Lung microvascular endothelial cell (primary cell): ENCODE measurements at regions not wholly inside any gene's neighbourhood (a gene's known extent, or its start where the extent isn't known, plus 50 kb on each side); places are given as distances from the start of the nearest gene placed in this dataset.

Experiments
- DNase-seq, 2 donors: peaks; one replicate each; pipeline versions ENCODE4 v3.0.0 to v3.0.0-alpha.2; 2010; ENCODE audit warnings: low read depth in 2 of 2

DNA sequence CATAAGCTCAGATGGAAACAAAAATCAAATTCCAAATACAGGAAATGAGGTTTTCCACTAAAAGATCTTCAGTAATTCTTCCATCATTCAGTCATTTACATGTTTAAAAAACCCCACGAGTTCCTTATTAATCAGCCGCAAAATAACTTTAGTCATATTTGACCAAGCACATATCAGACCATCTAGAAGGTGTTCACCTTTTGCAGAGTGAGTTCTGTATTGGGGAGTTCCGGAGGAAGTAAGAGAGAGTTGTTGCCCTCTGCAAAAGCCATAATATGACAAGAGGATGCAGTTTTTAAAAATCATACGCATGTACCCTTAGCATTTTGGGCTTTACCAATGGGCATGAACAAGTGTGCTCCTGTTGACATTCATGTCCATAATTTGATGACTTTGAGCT is 61.6 kb downstream of the CCR1 start:
- DNase-seq = no peak

DNA sequence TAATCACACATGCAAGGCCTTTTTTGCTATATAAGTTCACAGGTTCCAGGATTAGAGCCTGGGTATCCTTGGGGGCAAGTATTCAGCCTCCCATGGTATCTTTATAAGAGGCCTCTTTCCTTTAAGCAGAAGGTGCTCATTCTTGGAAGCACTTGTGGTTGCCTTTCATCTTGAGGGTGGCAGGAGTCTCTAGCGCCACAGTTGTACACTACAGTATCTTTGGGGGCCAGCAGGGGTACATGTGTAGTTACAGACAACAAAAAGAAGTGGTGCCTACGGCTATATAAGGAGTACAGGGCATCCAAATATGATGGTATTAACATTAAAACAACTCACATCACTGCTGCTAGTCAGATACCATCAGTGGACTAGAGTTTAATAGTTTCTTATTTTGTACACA is 62.1 kb downstream of the CCR1 start:
- DNase-seq = no peak

DNA sequence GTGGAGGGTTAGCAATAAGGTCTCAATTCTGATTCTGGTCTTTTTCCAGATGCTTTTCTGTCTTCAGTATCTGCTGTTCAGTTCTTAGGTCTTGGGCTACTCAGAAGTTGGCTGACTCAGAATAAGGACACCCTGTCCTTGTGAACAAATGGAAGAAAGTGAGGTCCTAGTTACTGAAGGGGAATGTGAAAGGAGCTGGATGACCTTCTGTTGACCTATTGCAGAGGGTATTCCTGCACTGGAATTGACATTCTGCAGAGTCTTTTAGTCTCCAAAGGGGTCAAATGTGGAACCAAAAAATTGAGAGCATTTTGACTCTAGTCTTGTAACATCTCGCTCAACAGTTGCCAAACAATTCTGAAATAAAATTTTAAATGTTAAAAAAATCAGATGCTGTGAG is 63.0 kb downstream of the CCR1 start:
- no peak for DNase-seq

DNA sequence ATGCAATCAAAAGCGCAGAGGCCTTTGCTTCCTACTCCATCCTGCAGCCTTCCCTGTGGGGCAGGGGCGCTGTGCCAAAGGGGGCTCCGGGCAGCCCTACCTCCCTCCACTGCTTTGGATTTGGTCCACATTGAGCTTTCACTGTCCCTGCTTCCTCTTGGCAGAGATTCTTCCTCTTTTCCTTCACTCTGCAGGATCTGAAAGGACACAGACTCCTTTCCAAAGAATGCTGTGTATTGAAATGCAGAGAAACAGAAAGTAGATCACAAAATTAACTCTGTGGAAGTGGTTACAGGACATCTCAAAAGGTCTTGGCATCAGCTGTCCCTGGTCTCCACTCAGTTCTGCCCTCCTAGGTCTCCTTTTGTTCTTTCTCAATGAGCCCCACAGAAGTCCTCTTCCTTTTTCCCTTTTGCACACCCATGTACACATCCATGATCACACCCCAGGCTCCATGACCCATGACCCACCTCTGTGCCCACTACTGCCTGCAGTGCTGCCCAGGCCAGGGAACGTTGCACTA is 64.1 kb downstream of the CCR1 start:
- DNase-seq = no peak

DNA sequence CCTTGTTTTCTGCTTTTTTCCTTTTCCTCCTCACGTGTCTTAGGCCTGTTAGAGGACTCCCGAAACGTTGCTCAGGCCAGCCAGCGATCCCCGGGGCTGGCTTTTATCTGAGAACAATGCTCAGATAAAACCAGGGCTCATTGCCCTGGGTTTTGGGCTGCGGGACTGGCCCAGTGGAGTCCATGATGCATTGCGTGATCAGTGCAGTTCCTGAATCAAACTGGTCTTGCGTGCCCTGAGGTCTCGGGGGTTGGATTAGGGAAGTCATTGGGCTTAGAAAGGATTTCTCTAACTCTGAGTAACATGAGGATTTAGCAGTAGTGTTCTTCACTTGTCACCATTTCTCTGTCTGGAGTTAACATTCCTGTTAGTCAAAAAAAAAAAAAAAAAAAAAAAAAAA is 66.3 kb downstream of the CCR1 start:
- DNase-seq = no peak

DNA sequence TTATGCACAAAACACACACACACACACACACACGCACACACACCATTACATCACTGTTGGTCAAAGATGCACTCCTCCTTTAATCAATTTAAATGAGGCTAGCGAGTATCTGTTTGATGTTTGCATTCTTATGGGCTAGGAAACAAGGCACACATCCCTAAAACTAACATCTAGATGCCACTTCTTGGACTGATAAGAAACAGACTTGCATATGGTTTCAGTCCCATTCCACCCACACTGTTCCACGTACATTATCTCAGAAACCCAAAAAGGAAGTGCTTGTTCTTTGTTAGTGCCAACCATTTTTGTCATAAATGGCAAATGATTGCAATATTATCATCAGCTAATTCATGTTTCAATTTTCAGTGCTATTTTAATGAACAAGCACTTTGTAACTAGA is 69.5 kb downstream of the CCR1 start:
- DNase-seq = no peak

DNA sequence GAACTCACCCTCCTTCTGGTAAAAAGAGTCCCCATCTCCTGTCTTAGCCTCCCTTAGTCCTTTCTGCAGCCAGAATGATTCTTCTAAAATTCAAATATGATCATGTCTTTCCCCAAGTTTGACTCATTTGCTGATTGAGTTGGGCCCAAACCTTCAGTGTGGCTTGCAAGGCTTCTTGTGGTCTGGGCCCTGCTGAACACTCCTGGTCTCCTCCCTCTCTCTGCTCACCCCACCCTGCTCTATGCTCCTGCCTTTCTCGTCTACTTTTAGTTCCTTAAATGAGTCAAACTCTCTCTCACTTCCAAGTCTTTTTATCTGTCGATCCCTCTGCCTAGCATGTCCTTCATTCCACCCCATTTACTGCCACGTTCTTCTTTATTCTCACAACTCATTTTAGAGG is 72.6 kb downstream of the CCR1 start:
- no peak for DNase-seq

DNA sequence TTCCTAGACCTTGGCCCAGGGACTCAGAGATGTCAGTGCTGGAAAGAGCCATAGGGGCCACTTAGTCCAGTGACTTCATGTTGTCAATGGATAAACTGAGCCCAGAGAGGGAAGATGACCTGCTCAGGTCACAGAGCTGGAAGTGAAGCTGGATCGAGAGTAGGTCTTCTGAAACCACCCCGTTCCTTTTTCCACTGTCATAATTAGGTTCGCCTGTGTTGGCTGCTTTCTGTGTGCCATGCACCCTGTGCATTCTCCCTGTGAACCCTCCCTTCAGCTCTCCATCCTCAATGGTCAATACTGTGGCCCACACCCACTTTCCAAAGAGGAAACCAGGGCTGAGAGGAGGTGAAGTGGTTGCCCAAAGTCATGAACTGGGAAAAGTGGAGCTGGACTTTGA is 74.8 kb downstream of the CCR1 start:
- no peak for DNase-seq

DNA sequence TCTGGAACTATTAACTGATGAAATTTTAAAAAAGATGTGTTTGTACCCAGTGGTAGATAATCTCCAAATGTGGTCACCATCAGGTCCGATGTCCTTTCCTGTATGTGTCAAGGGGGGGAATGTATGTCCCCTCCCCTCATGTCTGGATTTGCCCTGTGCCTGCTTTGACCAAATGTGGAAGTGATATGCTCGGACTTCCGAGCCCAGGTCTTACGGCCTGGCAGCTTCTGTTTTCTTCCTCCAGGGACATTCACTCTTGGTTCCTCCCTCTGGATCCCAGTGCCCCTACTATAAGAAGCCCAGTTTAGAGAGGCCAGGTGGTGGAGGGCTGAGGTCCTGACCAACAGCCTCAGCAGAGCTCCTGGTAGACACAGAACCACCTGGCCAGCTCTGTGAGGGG is 75.5 kb downstream of the CCR1 start:
- no peak for DNase-seq

DNA sequence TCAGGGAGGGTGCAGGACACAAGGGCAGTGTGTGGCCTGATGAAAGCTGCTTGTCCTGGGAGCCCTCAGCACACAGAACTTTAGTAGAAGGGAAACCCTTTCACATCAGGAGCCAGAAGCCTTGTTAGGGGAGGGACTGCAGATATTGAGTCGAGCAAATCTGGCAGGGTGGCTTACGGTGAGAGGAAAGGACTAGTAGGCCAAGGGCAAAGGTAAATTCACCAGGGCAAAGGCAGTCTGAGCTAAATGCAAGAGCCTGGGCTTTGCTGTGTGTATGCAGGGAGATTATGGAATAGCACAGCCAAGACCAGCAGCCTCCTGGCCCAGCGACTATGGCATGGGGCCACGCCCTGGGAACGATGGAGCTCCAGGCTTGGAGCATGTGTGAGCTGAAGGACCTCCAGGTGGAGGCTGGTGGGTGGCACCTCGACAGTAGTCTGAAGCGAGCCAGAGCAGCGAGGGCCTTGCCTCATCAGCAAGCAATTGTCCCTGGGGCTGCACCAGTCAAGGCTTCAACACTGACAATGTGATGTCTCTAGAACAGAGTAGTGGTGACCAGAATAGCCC is 76.1 kb downstream of the CCR1 start:
- no peak for DNase-seq

DNA sequence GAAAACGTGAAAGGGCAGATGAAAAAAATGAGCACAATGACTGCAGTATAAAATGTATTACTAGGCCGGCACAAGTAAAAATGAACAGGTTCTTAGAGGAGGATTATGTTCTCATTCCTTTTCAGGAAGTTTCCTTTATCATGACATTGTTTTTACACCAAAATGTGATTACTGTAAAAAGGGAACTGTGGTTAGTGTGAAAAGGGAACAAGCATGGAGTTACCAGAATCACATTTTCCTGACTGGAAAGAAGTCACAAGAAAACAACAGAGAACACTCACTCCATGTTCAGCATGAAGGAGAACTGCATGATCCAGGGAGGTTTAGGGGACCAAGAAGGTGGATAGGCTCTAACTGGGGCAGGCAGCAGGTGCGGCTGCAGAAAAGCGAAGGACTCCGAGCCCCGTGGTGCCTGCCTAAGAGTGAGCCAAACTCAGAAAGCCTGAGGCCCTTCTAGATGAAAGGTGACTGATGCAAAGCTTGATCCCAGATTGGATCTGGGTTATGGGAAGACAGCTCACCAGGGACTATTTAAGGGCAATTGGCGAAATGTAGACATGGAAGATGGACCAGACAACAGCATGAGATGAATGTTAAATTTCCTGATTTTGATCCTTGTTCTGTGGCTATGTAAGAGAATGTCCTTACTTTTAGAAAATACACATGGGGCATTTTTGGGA is 77.3 kb downstream of the CCR1 start:
- no peak for DNase-seq

DNA sequence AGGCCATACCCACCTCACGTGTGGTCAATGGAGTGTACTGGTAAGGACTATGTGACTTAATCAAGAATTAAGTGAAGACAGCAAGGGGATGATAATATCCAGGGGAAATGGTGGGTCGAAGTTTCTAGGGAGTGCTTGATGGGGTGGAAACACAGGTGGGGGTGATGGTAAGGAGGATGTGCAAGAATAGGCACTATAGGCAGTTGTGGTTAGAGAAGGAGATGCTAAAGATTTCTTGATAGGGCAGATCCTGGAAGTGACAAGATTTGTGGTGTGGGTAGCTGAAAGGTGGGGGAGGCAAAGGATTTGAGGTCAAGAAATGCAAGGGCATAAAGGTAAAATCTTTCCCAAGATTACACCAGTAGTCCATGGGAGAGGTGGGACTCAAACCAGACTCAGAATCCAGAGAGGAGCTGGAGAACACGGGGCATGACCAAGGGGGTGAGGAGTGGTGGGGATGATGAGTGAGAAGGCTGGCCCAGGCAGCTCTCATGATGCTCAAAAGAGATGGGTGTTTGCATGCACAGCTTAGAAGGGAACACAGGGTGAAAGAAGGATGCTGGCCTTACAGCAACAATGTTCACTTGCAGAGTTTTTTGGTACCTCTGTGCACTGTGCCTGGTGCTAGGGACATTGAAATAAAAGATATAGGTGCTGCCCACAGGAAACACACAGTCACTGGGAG is 78.4 kb downstream of the CCR1 start:
- no peak for DNase-seq

DNA sequence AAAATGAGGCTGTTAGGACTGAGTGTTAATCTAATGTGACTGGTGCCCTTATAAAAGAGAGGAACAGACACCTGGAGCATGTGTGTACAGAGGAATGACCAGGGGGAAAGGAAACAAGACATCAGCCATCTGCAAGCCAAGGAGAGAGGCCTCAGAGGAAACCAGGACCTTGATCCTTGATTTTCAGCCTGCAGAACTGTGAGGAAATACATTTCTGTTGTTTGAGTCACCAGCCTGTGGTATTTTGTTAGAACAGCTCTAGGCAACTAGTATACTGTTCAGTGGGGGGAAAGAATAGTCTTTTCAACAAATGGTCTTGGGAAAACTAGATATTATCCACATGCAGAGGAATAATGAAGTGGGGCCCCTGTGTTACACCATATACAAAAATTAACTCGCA is 80.6 kb downstream of the CCR1 start:
- DNase-seq = peak in 1 of 2 donors; percentile 80

DNA sequence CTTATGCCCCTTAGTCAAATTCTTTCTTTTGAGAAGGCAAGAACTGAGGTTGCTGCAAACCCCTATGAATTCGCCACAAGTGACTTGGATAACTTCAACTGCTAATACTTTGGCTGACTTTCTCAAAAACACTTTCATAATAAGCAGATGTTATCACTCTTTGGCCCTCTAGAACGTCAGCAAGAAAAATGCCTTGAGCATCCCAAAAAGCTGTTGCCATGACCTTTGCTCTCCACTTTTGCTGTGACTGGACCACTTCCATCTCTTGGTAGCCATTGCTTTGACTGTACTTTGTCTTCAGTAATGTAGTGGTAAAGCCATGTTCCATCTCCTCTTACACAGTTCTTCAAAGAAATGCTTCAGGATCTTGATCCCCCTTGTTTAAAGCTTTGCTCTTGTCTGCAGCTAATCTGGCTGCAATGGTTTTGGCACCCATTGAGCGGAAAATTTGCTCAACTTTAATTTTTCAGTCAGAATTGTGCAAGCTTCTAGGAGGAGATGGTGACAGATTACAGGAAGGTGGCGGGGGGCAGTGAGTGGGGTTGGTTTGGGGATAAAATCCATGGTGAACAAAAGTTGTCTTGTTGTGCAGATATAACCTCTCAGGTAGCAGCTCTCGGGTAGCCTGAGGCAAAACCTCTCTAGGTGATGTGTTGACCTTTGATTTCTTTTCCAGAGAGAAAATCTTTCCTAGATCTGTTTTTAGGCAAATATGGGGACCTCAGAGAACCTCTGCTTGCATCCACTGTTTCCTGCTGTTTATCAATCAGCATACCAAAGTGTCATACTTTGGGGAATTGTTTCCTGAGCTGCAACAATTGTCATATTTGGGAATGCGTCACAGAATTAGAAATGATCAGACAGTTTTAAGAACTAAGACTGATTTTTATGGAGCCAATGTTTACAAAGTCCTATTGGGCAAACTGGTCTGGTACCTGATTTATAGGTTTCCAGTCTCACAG is 83.6 kb downstream of the CCR1 start:
- no peak for DNase-seq

DNA sequence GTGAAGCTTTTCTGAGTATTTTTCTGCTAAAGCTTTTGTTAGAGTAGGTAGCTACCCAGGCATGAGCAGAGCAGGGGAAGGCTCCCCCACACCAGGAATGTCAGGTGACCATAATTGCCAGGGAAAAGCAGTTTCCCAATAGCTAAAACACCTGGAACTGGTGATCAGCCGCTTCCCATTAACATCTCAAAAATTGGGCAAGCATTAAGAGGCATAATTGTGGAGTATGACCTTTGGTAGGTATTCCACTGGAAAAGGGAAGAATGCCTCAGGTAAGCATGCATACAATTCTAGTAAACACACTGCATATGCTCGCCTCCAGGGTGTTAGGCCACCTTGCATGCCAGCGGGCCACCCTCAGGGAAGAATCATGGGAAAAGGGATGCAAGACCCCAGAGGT is 84.5 kb downstream of the CCR1 start:
- no peak for DNase-seq

DNA sequence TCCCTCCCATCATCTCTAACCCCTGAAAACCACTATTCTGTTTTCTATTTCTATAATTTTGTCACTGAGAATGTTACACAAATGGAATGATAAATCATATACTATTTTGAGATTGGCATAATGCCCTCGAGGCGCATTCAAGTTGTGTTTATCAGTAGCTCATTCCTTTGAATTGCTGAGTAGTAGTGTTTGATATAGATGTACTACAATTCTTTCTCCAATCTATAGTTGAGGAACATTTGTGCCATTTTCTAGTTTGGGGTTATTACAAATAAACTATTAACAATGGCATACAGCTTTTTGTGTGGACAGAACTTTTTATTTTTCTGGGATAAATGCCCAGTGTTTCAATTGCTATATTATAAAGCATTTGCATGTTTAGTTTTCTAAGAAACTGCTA is 86.0 kb downstream of the CCR1 start:
- DNase-seq = no peak

DNA sequence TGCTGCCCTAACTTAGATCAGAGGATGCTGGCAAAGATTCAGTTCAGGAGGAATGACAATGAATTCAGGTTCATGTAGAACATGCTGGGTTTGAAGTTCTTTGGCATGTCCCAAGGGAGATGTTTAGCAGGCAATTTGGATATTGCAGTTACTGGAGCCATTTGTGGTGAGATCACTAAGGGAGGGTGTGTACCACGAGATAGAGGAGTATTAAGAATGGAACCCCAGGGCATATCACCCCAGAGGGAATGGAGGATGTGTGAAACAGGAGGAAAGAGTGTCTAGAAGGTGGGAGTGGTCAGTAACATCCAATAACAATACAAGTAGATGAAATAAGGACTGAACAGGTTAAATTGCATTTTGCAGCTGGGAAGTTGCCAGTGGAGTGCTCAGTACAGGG is 87.1 kb downstream of the CCR1 start:
- no peak for DNase-seq

DNA sequence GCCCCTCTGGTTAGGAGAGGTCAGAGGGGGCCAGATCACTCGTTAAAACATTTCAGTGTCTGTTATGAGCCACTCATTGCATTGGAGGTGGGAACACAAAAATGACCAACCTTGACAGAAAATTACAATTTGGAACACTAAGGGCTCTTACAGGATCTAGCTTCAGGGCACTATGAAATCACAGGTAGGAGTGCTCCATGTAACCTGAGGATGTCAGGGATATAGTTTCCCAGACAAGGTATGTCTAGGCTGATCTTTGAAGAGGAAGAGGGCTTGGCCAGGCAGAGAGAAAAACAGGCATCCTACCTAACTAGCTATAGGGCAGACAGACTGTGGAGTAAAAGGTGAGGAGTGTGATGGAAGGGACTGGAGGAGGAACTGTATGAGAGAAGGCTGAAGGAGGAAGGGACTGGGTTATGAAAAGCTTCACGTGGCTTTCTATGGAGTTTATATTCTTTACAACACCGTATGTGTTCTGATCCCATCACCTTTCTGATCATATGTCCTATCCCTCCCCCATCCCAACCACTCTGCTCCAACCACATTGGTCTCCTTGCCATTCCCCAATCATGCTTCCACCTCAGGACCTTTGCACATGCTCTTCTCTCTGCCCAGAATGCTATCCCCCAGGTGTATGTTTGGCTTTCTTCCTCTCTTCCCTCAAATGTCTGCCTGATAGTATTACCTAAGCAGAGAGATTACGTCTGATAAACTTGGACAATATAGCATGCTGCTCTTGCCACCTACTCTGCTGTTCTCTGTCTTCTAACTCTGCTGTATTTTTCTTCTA is 88.2 kb downstream of the CCR1 start:
- DNase-seq = no peak

DNA sequence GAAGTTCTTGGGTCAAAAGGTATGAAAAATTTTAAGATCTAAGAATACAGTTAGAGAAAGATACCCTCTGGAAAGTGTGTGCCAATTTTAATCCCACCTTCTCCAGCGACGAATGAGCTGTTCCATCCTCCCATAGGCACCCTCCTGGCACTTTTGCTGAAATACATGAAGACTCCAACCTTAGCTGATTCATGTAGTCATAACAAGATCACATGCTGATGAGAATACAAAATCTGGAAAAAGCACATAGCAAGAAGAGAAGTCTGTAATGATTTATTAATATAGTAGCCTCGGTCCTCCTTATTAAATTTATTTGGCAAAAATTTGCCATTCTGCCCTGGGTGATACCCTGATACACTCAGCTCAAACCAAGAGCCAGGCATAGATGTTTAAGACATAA is 88.9 kb downstream of the CCR1 start:
- no peak for DNase-seq

DNA sequence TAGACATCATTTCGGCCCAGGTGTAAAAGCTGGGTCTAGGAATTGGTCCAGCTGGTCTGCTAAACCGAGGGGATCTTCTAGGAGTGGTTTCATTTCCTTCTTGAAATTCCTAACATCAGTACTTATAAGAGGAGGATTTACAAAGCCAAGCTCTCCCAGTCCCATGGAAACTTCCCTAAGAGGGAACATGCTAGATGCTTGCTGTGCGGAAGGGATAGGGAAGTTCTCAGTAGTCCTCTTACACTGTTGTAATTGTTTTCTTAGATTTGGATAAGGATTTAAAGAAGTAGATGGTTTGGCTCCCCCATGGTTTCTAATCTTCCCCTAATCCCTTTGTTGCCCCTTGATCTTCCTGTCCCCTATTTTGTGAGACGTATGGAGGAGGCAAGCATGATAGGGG is 89.7 kb upstream of the XCR1 start:
- DNase-seq = no peak

DNA sequence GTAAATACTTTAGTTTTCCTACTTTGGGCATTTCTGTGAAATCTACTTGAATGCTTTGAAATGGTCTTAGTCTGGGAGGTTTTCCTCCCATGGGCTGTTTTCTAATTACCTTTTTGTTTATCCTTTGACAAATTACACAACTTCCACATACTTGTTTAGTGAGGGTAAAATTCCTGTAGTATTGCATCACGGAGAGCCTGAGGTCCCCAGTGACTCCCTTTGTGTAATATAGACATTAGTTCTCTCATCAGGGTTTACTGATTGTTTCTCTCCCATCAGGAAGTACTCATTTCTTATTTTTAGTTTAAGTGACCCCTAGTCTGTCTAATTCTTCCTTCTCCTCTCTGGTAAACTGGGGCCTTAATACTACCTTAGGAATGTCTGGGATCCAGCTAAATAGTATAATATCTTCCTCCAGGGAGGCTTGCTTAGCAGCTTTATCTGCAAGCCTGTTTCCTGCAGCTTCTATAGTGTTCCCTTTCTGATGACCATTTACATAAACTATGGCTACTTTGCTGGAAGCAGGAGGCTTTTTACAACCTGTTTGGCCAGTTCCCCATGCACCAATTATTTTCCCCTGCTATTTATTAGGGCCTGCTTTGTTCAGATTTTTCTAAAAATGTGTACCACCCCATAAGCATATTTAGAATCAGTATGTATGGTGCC is 87.2 kb upstream of the XCR1 start:
- peak in 1 of 2 donors; percentile 27 for DNase-seq
